GM10266 (cell line): ENCODE measurements at regions not wholly inside any gene's neighbourhood (a gene's known extent, or its start where the extent isn't known, plus 50 kb on each side); places are given as distances from the start of the nearest gene placed in this dataset.

Experiments
- DNase-seq: peaks from one replicate; pipeline ENCODE4 v3.0.0; 2012; ENCODE audit errors: extremely low spot score
- CTCF ChIP-seq: IDR thresholded peaks from 2 replicates; pipeline ENCODE4 v1.5.1; 2012; ENCODE audit warnings: mild to moderate bottlenecking, low read depth; ENCODE audit not compliant: control insufficient read depth, insufficient read depth; ENCODE audit errors: missing control alignments

- TF ChIP-seq CTCF: no peak
- DNase-seq: no peak
Observed at GRCh38 chr9:82242285-82242963, 253.9 kb downstream of the SPATA31D1 start.

GRCh38 chr9:82247318-82247717 is 258.7 kb downstream of the SPATA31D1 start:
- DNase-seq: no peak
- no peak for TF ChIP-seq CTCF

- no peak for TF ChIP-seq CTCF
- DNase-seq: no peak
Observed at GRCh38 chr9:82252116-82252515, 263.5 kb downstream of the SPATA31D1 start.

- DNase-seq: no peak
- no peak for TF ChIP-seq CTCF
Observed at GRCh38 chr9:82254646-82255367, 266.2 kb downstream of the SPATA31D1 start.

GRCh38 chr9:82255481-82256176 is 267.1 kb downstream of the SPATA31D1 start:
- DNase-seq: no peak
- TF ChIP-seq CTCF: no peak

GRCh38 chr9:82260691-82261090 is 272.1 kb downstream of the SPATA31D1 start:
- no peak for TF ChIP-seq CTCF
- no peak for DNase-seq
